HG03460 (cell line): ENCODE measurements at regions not wholly inside any gene's neighbourhood (a gene's known extent, or its start where the extent isn't known, plus 50 kb on each side); places are given as distances from the start of the nearest gene placed in this dataset.
"Not testable (repeated sequence)": the region's sequence is repeated elsewhere in the genome, so short reads cannot be mapped to it uniquely, and the experiment has no call there.

Source experiments
- ATAC-seq: cut with Tn5 transposase; IDR thresholded peaks from one replicate; pipeline ENCODE4 v1.9.1; 2021; ENCODE audit not compliant: unreplicated experiment

- no peak for ATAC-seq
Measured at GRCh38 chr6:16909658-16910360, 148.5 kb upstream of the ATXN1 start.

GRCh38 chr6:16907991-16908390 lies 146.7 kb upstream of the ATXN1 start:
- no peak for ATAC-seq

GRCh38 chr6:16904957-16905356 lies 143.7 kb upstream of the ATXN1 start:
- ATAC-seq, result no peak

DNA sequence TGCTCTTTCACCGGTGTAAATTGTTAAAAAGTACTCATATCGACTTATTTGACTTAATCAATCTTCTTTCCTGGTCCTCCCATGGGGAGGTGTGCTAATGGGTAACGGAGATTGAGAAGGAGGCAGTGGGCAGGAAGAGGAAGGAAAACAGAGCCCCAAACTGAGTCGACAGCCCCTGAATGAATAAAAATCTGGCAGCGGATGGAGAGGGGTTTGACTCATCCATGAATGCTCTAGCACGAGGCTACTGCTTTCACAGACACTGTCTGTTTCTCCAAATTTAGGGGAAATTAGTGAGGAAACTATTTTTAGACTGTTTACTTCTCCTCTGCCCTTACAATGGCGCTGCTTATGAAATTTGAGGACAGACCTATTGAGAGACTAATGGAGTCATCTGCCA lies 142.2 kb upstream of the ATXN1 start:
- no peak for ATAC-seq

GRCh38 chr6:16902502-16902901 lies 141.2 kb upstream of the ATXN1 start:
- no peak for ATAC-seq

DNA sequence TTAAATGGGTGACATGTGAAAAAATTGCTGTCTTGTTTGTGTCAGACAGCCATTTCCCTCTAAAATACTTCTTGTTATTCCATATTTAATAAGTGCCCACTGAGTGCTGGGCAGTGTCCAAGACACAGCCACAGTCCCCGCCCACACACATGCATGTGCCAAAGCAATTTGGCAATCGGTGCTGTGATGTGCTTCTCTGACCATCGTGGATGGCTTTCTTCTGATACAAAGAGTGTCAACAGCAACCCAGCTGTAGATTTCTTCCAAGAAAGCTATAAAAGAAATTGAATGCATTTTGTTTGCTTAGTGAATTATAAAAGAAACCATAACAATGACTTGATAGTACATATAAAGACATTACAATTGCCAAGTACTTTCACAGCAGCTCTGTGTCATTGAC lies 140.5 kb upstream of the ATXN1 start:
- ATAC-seq, result no peak

DNA sequence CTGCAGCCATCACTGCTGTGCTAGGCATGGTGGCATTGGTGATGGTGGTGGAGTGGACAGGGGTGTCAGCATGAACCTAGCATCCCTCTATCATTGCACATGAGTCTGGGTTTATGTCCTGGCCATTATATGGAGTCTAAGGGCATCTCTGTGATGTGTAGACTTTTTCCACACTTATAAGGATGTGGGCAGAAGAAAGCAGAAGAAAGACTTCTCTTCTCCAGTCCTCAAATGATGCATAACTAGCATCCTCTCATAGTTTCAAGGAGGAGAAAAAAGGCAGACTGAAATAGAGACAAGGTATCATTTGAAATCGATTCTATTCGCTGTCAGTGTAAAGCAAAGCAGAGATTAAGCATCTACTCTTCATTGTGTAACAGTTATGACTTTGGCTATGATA lies 140.0 kb upstream of the ATXN1 start:
- ATAC-seq, result no peak

DNA sequence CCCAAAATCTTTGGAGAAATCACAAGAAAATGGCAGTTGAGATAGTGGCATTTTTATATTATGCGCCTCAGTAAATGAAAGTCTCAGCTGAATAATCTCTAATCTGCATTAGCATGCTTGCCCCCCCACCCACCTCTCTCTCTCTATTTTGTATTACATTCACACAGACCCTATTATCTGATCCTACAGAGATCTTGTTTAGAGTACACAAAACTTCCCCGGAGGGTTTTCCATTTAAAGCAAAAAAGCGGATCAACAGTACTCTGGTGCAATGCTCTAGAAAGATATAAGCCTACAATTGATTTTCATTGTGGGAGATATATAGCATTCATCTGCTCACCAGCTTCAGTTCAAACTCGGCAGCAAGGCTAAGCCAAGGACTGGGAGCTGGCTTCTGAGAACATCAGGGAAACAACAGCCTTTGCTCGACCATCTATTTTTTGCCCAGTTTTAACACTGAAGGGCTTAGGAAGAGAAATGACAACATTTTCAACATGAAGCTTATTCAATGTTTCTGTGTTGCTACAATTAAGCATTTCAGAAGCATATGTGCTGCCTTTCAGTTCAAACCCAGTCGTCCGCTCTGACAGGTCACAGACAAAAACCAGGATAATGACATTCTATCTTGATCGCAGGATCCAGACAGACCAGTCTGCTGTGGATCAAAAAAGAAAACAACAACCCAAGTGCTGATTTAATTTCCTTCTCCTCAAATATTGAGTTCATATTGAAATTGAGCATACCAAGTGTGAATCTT lies 137.6 kb upstream of the ATXN1 start:
- ATAC-seq, result no peak

DNA sequence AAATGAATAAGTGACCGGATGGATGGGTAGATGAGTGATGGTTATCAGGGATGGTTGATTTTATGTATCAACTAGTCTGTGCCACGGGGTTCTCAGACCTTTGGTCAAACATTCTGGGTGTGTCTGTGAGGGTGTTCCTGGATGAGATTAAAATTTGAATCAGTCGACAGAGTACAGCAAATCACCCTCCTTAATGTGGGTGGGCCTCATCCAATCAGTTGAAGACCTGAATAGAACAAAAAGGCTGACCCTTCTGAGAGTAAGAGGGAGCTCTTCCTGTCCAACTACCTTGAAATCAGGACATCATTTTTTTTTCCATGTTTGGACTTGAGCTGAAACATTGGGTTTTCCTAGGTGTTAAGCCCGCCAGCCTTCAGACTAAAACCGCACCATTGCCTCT lies 136.4 kb upstream of the ATXN1 start:
- no peak for ATAC-seq

DNA sequence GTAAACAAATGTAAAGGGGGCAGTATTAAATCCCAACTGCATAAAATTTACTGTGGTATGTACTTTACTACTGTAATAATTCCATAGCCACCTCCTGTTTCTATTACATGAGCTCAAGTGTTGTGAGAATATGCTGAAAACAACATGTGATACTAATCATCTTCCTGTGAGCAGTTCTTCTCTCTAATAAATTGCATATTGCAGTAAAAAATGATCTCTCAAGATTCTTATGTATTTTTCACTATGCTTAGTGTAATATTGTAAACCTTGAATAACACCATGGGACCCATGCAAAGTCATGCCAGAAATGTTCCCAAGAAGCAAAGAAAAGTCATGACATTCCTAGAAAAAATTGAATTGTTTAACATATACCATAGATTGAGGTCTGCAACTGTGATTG lies 133.0 kb upstream of the ATXN1 start:
- no peak for ATAC-seq

DNA sequence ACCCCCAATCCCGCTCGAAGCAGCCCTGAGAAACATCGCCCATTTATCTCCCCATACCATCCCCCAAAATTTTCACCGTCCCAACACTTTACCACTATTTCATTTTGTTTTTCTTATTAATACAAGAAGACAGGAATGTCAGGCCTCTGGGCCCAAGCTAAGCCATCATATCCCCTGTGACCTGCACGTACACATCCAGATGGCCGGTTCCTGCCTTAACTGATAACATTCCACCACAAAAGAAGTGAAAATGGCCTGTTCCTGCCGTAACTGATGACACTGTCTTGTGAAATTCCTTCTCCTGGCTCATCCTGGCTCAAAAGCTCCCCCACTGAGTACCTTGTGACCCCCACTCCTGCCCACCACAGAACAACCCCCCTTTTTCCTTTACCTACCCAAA lies 129.8 kb upstream of the ATXN1 start:
- not testable (repeated sequence) for ATAC-seq

DNA sequence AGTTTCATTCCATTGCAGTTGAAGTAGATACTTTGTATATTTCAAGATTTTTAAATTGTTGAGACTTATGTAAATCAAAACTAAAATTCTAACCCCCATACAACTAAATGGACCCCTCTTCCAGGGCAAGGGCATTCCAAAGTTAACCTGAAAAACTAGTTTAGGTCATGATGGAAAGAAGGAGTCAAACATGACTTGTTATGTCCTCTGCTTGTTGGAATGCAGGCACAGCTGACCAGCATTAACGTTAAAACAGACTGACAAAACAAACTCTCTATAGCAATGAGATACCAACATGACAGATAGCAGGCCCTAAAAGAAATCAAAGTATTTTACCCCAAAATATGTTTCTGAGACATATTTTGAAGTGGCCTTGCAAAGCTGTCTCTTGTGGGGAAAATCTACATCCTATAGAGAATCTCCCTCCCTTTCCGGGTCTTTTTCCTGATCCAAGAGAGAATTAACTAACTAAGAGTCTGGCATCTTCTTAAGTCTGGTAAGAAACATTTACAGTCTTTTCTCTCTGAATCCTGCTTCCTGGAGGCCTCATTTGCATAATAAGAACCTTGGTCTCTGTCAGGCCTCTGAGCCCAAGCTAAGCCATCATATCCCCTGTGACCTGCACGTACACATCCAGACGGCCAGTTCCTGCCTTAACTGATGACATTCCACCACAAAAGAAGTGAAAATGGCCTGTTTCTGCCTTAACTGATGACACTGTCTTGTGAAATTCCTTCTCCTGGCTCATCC lies 124.3 kb upstream of the ATXN1 start:
- no peak for ATAC-seq

DNA sequence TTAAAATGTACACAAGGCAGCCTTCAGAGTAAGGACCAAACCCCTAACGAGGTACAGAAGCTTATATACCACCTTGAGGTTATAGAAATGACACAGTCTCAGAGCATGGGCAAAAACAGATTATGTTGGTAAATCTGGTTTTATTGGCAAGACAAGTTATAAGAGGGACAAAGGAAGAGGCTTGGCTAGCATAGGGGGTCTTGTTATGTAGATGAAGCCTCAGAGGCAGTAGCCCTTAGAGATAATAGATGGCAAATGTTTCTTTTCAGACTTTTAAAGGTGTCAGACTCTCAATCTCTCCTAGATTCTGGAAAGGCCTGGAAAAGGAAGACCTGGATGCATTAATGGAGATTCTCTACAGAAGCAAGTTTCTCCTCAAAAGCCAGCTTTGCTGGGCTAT lies 123.3 kb upstream of the ATXN1 start:
- ATAC-seq, result no peak

GRCh38 chr6:16883414-16883813 lies 122.2 kb upstream of the ATXN1 start:
- ATAC-seq, result no peak

DNA sequence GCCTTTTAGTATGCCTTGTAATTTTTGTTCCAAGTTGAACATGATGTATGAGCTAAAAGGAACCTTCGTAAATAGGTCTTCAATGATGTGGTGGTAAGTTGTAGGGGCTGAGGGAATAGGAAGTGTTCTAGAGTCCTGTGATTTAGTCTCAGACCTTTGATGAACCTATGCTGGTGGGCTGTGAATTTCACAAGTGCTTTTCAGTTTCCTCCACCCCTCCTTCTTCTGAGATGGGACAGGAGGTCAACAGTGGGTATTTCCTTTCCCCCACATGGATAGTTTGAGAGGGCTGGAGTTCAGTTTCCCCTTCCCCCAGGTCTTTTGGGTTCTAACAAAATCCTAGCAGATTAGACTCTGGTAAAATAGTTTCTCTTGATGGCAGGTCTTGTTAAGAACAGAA lies 121.0 kb upstream of the ATXN1 start:
- no peak for ATAC-seq

DNA sequence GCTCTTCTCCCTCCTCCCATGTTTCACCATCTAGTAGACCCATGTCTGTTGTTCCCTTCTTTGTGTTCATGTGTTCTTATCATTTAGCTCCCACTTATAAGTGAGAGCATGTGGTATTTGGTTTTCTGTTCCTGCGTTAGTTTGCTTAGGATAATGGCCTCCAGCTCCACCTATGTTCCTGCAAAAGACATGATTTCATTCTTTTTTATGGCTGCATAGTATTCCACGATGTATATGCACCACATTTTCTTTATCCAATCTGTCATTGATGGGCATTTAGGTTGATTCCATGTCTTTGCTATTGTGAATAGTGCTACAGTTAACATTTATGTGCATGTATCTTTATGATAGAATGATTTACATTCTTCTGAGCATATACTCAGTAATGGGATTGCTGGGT lies 115.6 kb upstream of the ATXN1 start:
- ATAC-seq, result not testable (repeated sequence)

DNA sequence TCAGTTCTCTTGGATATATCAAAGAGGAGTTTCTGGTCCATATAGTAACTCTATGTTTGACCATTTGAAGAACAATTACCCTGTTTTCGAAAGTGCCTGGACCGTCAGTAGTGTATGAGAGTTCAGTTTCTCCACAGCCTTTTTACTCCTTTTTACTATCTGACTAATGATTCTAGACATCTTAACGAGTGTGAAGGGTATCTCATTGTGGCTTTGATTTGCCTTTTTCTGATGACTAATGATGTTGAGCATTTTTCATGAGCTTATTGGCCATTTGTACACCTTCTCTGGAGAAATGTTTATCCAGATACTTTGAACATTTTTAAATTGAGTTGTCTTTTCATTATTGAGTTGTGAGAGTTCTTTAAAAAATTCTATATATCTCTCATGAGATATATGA lies 114.9 kb upstream of the ATXN1 start:
- no peak for ATAC-seq

DNA sequence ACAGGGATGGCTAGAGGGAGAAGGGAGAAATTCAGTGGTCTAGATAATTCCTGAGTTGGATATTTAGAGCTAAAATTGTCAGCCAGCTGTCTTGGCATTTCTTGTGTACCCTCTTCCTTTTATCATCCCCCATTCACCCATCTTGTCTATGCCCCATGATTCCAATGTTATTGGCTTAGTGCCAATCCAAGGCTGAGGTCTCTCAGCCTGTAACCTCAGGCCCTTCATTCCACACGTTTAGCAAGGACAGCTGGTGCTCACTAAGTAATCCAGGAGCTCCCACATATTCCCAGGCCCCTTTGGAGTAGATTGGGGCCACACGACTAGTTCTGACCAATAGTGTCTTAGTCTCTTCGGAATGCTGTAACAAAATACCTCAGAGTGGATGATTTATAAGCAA lies 112.4 kb upstream of the ATXN1 start:
- no peak for ATAC-seq

DNA sequence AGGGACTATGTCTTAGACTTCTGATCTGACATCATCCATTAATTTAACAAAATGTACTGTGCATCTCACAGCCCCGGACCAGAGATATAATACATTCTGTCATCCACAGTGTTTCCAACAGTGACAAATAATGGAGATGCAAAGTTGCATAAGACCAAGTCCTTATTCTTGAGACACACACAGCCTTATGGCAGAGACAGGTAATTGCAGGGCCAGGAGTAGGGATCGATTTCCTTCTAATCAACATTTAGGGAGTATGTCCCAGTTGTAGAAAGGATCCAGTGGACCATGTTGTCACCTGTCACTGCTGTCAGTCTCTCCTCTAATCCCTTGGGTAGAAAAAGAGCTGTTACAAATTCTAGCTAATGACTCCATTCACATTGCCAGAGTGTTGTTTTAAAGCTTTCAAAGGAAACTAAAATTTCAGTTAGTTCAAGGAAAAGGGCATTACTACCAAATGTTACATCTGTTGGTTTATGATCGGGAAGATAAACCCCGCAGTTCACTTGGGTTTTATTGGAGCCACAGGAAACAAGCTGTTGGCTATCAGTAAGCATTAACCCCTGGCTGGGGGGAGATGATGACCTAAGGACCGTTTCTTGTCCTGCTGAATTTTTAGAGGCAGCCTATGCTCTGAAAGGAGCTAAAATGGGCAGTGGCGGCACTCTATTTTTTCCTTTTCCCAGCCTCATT lies 111.4 kb upstream of the ATXN1 start:
- no peak for ATAC-seq

DNA sequence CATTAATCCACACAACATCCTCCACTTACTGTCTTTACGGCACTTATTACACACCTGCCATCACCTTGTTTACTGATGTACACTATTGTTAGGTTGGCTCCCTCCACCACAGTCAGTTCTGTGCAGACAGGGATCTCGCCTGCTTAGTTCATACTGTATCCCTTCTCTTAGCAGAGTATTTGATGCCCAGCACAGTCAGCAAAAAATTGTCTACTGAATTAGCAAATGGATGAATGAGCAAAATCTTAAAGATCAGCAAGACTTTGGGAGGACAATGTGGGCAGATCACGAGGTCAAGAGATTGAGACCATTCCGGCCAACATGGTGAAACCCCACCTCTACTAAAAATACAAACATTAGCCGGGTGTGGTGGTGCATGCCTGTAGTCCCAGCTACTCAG lies 109.8 kb upstream of the ATXN1 start:
- no peak for ATAC-seq

GRCh38 chr6:16868968-16869367 lies 107.7 kb upstream of the ATXN1 start:
- ATAC-seq, result no peak
